ENCODE measurements at regions not wholly inside any gene's neighbourhood (a gene's known extent, or its start where the extent isn't known, plus 50 kb on each side); places are given as distances from the start of the nearest gene placed in this dataset.

GRCh38 chr1:61523229-61523628 lies 201.7 kb downstream of the TM2D1 start:
- H3K27me3 Mint-ChIP-seq, result peaks cover 5% of the 10 kb centered on the region
- H3K4me1 Mint-ChIP-seq, result no peaks in the 10 kb centered on the region
- ATAC-seq (replicated peaks), result no peak
- no peaks in the 10 kb centered on the region for H3K36me3 Mint-ChIP-seq (ENCODE audit: low read depth)
- no peak overlapping the region for H3K4me3 Mint-ChIP-seq
- H3K27ac Mint-ChIP-seq, result no peak overlapping the region
- H3K9me3 Mint-ChIP-seq, result no peaks in the 10 kb centered on the region

GRCh38 chr1:61520401-61520800 lies 204.5 kb downstream of the TM2D1 start:
- Mint-ChIP-seq H3K27me3 (peaks cover 5% of the 10 kb centered on the region), H3K36me3 (ENCODE audit: low read depth) (no peaks in the 10 kb centered on the region), H3K9me3 (no peaks in the 10 kb centered on the region), H3K27ac (no peak overlapping the region), H3K4me1 (no peaks in the 10 kb centered on the region), H3K4me3 (no peak overlapping the region)
- ATAC-seq (replicated peaks), result no peak

GRCh38 chr1:61519631-61520030 lies 205.3 kb downstream of the TM2D1 start:
- peaks cover 5% of the 10 kb centered on the region for H3K27me3 Mint-ChIP-seq
- no peaks in the 10 kb centered on the region for H3K36me3 Mint-ChIP-seq (ENCODE audit: low read depth)
- no peaks in the 10 kb centered on the region for H3K4me1 Mint-ChIP-seq
- no peaks in the 10 kb centered on the region for H3K9me3 Mint-ChIP-seq
- no peak overlapping the region for H3K4me3 Mint-ChIP-seq
- no peak overlapping the region for H3K27ac Mint-ChIP-seq
- no peak for ATAC-seq (replicated peaks)

- Mint-ChIP-seq H3K27ac (no peak overlapping the region), H3K4me3 (no peak overlapping the region), H3K4me1 (no peaks in the 10 kb centered on the region), H3K9me3 (no peaks in the 10 kb centered on the region), H3K36me3 (ENCODE audit: low read depth) (no peaks in the 10 kb centered on the region), H3K27me3 (peaks cover 5% of the 10 kb centered on the region)
- peak; percentile 60 for ATAC-seq (replicated peaks)
Observed at GRCh38 chr1:61518670-61519400, 206.1 kb downstream of the TM2D1 start.

- no peak overlapping the region for H3K27ac Mint-ChIP-seq
- H3K4me3 Mint-ChIP-seq, result no peak overlapping the region
- no peaks in the 10 kb centered on the region for H3K36me3 Mint-ChIP-seq (ENCODE audit: low read depth)
- H3K4me1 Mint-ChIP-seq, result no peaks in the 10 kb centered on the region
- ATAC-seq (replicated peaks), result no peak
- peaks cover 4% of the 10 kb centered on the region for H3K27me3 Mint-ChIP-seq
- no peaks in the 10 kb centered on the region for H3K9me3 Mint-ChIP-seq
Observed at GRCh38 chr1:61517345-61517744, 207.6 kb downstream of the TM2D1 start.

- Mint-ChIP-seq H3K27ac (no peak overlapping the region), H3K27me3 (no peaks in the 10 kb centered on the region)
Observed at GRCh38 chr1:61515096-61515495, 209.8 kb downstream of the TM2D1 start.

More at GRCh38 chr1:61515096-61515495, 209.8 kb downstream of the TM2D1 start:
- no peak for ATAC-seq (replicated peaks)
- Mint-ChIP-seq H3K36me3 (ENCODE audit: low read depth) (no peaks in the 10 kb centered on the region), H3K4me1 (no peaks in the 10 kb centered on the region), H3K4me3 (no peak overlapping the region), H3K9me3 (no peaks in the 10 kb centered on the region)

All from activated T-helper 17 cell treated with anti-CD3 and anti-CD28 coated beads, Interleukin-2, amount 50 U/mL, for 72 hours (primary cell).